ENCODE measurements at regions not wholly inside any gene's neighbourhood (a gene's known extent, or its start where the extent isn't known, plus 50 kb on each side); places are given as distances from the start of the nearest gene placed in this dataset.

DNA sequence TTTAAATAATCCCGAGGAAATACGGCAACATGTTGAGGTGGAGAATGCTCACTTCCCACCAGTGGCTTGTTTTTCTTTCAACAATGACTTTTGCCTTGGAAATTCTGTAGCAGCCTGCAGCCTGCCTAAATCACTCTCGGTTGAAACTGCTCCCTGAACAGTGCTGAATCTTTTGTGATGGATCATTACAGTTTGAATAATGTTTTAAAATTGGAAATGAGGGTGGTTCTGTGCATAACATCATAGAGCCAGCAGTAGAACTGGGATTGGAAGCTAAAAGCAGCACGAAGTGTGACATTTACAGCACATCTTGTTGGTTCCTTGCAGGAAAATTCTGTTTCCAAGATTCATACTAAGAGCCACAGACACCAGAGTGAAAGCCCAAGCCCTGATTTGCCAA, 74.1 kb upstream of the GPR12 start:
- Mint-ChIP-seq H3K36me3 (no peaks in the 10 kb centered on the region), H3K4me1 (no peaks in the 10 kb centered on the region), H3K4me3 (no peak overlapping the region), H3K9me3 (no peaks in the 10 kb centered on the region), H3K27ac (no peak overlapping the region), H3K27me3 (peaks cover 45% of the 10 kb centered on the region)
- ATAC-seq = no peak

DNA sequence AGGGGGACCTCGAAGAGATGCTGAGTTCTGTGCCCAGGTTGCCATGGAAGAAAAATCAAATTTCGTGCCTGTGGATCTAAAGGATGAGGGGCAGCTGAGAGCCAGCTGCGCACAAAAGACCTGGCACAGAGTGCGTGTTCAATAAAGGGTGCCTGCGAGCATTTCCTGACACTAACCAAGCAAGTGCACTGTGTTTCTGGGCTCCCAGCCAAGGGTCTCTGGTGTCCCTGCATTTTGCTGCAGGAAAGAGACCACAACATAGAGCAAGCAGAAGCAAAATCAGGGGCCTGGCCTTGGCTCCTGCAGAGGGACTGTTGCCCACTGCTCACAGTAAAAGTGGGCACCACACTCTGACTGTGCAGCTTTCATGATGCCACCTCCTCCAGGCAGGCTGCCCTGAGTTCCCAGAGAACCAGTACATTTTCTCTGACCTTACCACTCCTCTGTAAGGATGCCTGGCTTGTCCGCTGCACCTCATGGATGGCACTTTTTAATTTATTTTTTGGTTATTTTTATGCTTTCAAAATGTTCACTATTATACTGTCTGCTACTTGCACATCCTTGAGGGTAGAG, 70.8 kb upstream of the GPR12 start:
- Mint-ChIP-seq H3K27me3 (peaks cover 61% of the 10 kb centered on the region), H3K27ac (no peak overlapping the region), H3K4me3 (no peak overlapping the region), H3K36me3 (no peaks in the 10 kb centered on the region), H3K9me3 (no peaks in the 10 kb centered on the region), H3K4me1 (no peaks in the 10 kb centered on the region)
- ATAC-seq = no peak

DNA sequence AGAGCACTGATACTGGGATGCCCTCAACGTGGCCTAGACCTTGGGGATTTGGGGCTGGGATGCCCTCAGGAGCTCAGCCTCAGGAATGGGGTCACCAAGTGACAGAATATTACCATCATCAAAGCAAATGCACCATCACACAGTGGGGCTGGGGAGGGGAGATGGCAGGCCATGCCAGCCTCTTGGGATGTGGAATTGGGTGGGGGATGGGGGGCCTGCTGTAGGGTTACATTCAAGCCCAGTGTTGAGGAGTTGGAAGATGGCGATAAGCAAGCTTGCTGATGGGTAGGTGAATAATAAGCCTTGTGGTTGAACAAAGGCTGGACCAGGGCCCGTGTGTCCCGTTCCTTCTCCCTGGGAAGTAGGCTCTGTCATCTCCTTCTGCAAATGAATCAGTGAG, 69.1 kb upstream of the GPR12 start:
- H3K36me3 Mint-ChIP-seq = no peaks in the 10 kb centered on the region
- no peak for ATAC-seq
- no peak overlapping the region for H3K27ac Mint-ChIP-seq
- H3K4me1 Mint-ChIP-seq = no peaks in the 10 kb centered on the region
- H3K4me3 Mint-ChIP-seq = no peak overlapping the region
- H3K9me3 Mint-ChIP-seq = no peaks in the 10 kb centered on the region
- peaks cover 57% of the 10 kb centered on the region for H3K27me3 Mint-ChIP-seq

DNA sequence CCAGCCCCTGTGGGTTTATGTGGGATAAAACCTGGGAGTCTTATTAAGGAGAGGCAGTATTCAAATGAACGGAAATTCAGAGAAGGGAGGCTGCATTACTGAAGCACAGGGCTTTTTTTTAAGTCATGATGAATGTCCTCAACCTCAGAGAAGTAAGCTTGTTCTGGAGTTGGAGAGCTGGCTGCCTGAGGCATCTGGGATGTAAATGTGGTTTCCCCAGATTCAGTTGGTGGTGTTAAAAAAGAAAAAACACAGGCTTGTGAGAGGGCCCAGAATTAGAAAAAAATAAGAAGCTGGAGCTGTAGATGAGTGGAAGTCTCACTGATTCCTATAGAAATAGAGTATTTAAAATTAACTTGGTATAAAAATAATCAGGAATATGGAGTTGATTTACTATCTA, 64.0 kb upstream of the GPR12 start:
- Mint-ChIP-seq H3K4me1 (no peaks in the 10 kb centered on the region), H3K27me3 (peaks cover 39% of the 10 kb centered on the region), H3K36me3 (no peaks in the 10 kb centered on the region), H3K4me3 (no peak overlapping the region), H3K9me3 (no peaks in the 10 kb centered on the region), H3K27ac (no peak overlapping the region)
- ATAC-seq = no peak

DNA sequence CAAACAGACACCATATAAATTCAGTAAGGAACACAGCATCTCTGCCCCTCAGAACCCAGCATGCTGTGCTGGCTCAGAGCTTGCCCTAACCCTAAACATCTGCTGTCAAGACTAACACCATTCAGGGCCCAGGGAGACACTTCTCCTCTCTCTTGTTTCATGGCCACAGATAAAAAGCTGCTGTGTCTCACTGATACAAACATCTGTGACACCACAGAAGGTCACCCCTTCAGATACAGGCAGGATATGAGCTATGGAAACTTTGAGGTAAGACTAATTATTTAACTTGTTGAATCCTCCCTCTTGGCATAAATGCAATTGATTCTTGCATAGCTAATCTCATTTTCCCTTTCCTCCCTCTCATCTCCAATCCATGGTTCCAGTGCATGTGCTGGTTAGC, 61.6 kb upstream of the GPR12 start:
- H3K27me3 Mint-ChIP-seq = peaks cover 19% of the 10 kb centered on the region
- H3K36me3 Mint-ChIP-seq = no peaks in the 10 kb centered on the region
- no peaks in the 10 kb centered on the region for H3K9me3 Mint-ChIP-seq
- no peaks in the 10 kb centered on the region for H3K4me1 Mint-ChIP-seq
- H3K27ac Mint-ChIP-seq = no peak overlapping the region
- no peak for ATAC-seq
- H3K4me3 Mint-ChIP-seq = no peak overlapping the region

DNA sequence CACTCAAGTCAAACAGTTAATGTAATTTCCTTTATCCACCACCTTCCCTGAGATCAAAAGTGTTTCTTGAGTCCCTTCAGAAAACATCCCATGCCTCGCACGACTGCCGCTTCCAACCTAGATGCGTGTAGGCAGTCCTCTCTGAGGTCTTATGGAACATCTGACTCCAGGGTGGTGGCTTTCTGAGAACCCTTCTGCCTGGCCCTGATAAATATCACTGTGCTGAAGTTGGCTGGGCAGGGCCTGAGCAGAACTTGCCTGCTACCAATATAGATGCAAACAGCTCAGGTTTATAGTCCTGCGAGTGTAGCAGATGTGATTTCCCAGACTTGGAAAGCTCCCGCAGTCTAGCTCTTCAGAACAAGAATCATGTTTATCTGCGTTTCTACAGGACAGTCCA, 61.1 kb upstream of the GPR12 start:
- H3K4me3 Mint-ChIP-seq = no peak overlapping the region
- no peak for ATAC-seq
- no peak overlapping the region for H3K27ac Mint-ChIP-seq
- H3K36me3 Mint-ChIP-seq = no peaks in the 10 kb centered on the region
- no peaks in the 10 kb centered on the region for H3K9me3 Mint-ChIP-seq
- H3K4me1 Mint-ChIP-seq = no peaks in the 10 kb centered on the region
- peaks cover 14% of the 10 kb centered on the region for H3K27me3 Mint-ChIP-seq

DNA sequence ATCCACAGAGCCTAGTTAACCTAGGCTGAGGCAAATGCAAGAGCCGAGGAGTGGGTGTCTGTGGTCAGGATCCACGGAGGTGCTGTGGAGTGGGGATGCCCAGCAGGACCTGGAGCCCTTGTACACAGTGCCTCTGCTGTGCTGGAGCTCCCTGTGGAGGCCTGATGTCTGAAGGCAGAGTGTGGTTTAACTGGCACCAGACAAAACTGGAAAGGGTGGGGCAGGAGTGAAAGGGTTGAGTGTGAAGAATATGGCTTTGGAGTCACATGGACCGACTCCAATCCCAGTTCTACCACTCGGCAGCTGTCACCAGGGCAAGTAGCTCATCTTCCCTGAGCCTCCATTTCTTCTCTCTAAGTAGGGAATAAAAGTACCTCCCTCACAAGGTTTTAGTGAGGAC, 60.3 kb upstream of the GPR12 start:
- no peak for ATAC-seq
- H3K4me1 Mint-ChIP-seq = no peaks in the 10 kb centered on the region
- H3K27me3 Mint-ChIP-seq = peaks cover 10% of the 10 kb centered on the region
- H3K36me3 Mint-ChIP-seq = no peaks in the 10 kb centered on the region
- no peaks in the 10 kb centered on the region for H3K9me3 Mint-ChIP-seq
- no peak overlapping the region for H3K4me3 Mint-ChIP-seq
- no peak overlapping the region for H3K27ac Mint-ChIP-seq

DNA sequence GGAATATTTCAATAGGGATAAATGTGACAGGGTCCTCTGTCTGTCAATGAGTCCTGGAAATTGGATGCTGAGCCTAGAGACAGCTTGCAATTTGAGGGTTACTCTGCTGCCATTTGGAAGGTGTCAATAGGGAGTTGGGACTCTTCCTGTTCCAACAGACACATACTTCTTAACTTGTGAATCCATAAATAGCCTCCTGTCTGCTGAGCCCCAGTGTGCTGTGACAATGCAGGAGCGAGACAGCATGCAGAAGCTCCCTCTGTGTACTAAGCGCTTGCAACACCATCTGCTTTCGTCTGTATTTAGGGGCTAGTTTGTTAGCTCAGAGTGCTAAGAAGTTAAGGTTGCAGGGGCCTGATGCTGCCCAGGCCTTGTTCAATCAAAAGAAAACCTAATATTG, 58.5 kb upstream of the GPR12 start:
- Mint-ChIP-seq H3K27me3 (peaks cover 24% of the 10 kb centered on the region), H3K4me1 (no peaks in the 10 kb centered on the region)
- ATAC-seq = no peak

DNA sequence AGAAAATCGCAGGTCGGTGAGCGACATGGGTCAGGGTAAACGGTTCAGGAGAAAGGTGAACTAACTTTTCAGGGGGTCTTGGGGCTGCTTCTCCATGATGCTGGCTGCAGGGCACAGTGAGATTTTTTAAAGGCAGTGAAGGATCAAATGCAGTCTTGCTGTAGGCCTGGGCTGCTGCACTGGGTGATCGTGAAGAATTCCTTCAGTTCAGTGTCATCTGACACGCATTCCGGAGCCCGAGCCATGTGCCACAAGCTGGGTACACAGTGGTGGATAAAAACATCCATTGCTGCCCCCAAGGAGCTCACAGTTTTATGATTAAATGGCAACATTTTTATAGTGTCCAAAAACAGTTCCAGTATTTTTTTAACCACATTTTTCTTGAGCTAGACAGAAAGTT, 56.3 kb upstream of the GPR12 start:
- no peaks in the 10 kb centered on the region for H3K9me3 Mint-ChIP-seq
- H3K27ac Mint-ChIP-seq = no peak overlapping the region
- H3K4me1 Mint-ChIP-seq = no peaks in the 10 kb centered on the region
- no peak for ATAC-seq
- no peaks in the 10 kb centered on the region for H3K36me3 Mint-ChIP-seq
- peaks cover 24% of the 10 kb centered on the region for H3K27me3 Mint-ChIP-seq
- no peak overlapping the region for H3K4me3 Mint-ChIP-seq

More for the DNA sequence above, 58.5 kb upstream of the GPR12 start:
- Mint-ChIP-seq H3K9me3 (no peaks in the 10 kb centered on the region), H3K27ac (no peak overlapping the region), H3K36me3 (no peaks in the 10 kb centered on the region), H3K4me3 (no peak overlapping the region)

DNA sequence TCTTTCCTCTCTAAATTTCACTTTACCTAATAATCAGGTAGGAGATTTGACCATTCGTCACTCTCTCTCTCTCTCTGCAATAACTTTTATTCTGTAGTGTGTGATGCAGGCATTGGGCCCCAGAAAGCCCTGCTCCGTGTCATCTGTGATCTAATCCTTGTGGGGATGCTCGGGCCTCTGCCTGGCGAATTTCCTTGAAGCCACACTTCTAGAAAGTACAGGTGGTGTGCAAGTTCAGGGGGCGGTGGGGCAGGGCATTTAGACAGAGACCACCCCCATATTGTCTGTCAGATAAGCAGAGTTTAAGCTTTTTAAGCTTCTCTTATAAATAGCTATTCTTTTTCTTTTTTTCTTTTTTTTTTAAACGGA, 53.4 kb upstream of the GPR12 start:
- no peak overlapping the region for H3K4me3 Mint-ChIP-seq
- H3K27me3 Mint-ChIP-seq = peaks cover 16% of the 10 kb centered on the region
- H3K9me3 Mint-ChIP-seq = no peaks in the 10 kb centered on the region
- H3K4me1 Mint-ChIP-seq = no peaks in the 10 kb centered on the region
- ATAC-seq = no peak
- H3K27ac Mint-ChIP-seq = no peak overlapping the region
- no peaks in the 10 kb centered on the region for H3K36me3 Mint-ChIP-seq

DNA sequence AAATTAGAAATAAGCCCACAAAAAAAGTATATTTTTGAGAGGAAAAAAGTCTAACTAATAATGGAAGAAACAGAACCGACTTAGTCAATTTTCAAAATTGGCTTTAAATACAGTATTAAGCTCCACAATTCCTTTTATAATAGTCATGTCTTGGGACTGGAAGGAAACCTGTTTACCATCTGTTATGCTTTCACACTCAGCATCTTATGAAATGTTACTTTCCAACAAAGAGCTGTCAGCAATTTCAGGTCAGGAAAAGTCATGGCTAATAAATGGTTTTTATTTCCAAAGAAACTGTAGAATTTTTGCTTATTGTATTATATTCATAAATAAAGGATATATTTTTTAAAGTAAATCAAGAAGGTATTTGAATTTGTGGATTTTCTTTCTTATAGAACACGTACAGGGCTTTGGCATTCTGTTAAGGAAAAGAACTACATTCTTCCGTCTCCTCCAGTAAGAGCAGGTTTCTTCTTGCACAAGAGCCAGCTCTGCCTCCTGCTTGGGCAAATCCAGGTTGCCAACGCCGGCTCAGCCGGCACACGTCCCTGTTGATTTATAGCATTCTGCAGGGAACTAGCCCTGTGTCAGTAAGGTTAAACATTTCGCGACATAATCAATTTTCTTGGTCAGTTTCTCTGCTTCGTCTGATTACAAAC, 52.9 kb upstream of the GPR12 start:
- no peak for ATAC-seq
- Mint-ChIP-seq H3K27me3 (peaks cover 20% of the 10 kb centered on the region), H3K4me3 (no peak overlapping the region), H3K36me3 (no peaks in the 10 kb centered on the region), H3K27ac (no peak overlapping the region), H3K4me1 (no peaks in the 10 kb centered on the region), H3K9me3 (no peaks in the 10 kb centered on the region)

DNA sequence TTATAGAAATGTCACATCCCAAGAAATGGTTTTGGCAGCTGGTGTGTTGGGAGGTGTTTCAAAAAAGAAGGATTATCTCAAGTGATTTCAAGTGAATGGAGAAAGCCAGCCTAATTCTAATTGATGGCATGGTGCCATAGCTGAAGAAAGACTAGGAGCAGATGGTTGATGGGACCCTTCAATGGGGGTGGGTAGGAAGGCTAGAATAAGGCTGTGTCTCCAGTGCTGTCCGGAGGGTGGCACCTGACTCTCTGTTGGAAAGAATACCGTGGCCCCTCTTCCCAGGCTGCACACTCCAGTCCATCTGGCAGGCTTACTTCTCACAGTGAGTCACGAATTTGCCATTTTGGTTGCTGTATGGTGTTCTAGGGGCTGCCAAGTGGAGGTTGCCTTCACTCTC, 51.0 kb upstream of the GPR12 start:
- peaks cover 33% of the 10 kb centered on the region for H3K27me3 Mint-ChIP-seq
- no peaks in the 10 kb centered on the region for H3K4me1 Mint-ChIP-seq
- H3K9me3 Mint-ChIP-seq = no peaks in the 10 kb centered on the region
- H3K27ac Mint-ChIP-seq = no peak overlapping the region
- ATAC-seq = no peak
- H3K36me3 Mint-ChIP-seq = no peaks in the 10 kb centered on the region
- H3K4me3 Mint-ChIP-seq = no peak overlapping the region

All from stimulated activated memory B cell treated with anti-CD40 and anti-IgM and Interleukin-4, amounts not matched to agents 10 μg/mL and 1 μg/mL and 100 μg/mL, for 72 hours (primary cell).